ENCODE measurements at regions not wholly inside any gene's neighbourhood (a gene's known extent, or its start where the extent isn't known, plus 50 kb on each side); places are given as distances from the start of the nearest gene placed in this dataset.
A peak's percentile ranks its signal among the peaks of the same experiment; 100 is the strongest.

GRCh38 chr5:105529851-105530250 lies 1967.3 kb upstream of the NUDT12 start:
- DNase-seq (no peak), ATAC-seq (no peak)
- Histone ChIP-seq H3K27ac (ENCODE audit: low read length) (no peak overlapping the region), H3K9me3 (ENCODE audit: control insufficient read depth, low read length) (no peaks in the 10 kb centered on the region), H3K27me3 (ENCODE audit: control insufficient read depth, insufficient read depth) (no peaks in the 10 kb centered on the region), H3K4me1 (ENCODE audit: control insufficient read depth, insufficient read depth, low read length) (no peaks in the 10 kb centered on the region), H3K4me3 (ENCODE audit: low read length) (no peak overlapping the region)
- intact Hi-C loops (cut with DNase I) = no loop called here
- 62% methylated on average over 5 of the region's 5 CpGs for WGBS

GRCh38 chr5:105508519-105508918 lies 1945.9 kb upstream of the NUDT12 start:
- 55% methylated on average over 2 of the region's 2 CpGs for WGBS

DNA sequence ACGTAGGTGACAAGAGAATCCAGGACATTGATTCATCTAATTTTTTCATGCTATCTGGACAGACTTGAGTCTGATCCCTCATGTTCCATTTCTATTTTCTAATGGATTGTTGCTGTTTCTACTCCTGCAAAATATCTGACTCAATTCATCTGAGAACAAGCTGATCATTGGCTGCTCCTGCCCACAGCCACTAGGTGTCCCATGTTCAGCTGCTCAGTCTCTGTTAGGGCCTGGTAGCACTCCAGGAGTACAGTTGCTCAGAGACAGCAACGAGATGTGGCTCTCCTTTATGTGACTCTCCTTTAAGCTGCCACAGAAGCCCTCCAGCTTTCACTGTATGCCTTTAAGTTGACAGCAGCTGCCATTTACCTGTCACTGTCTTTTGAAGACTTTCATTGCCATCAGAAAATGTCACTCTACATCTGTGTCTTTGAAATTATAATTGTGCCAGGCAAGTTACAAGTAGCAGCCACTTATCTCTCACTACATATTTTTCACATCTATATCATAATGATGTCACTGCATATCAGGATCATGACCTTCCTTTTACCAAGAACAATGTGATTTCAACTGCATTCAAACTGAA lies 1944.2 kb upstream of the NUDT12 start:
- 50% methylated on average over 2 of the region's 2 CpGs for WGBS
- Histone ChIP-seq H3K4me1 (ENCODE audit: control insufficient read depth, insufficient read depth, low read length) (no peaks in the 10 kb centered on the region), H3K4me3 (ENCODE audit: low read length) (no peak overlapping the region), H3K9me3 (ENCODE audit: control insufficient read depth, low read length) (no peaks in the 10 kb centered on the region), H3K27ac (ENCODE audit: low read length) (no peak overlapping the region), H3K27me3 (ENCODE audit: control insufficient read depth, insufficient read depth) (no peaks in the 10 kb centered on the region)
- intact Hi-C loops (cut with DNase I) = no loop called here
- DNase-seq (no peak), ATAC-seq (no peak)

More at GRCh38 chr5:105508519-105508918, 1945.9 kb upstream of the NUDT12 start:
- Histone ChIP-seq H3K27ac (ENCODE audit: low read length) (no peak overlapping the region), H3K4me3 (ENCODE audit: low read length) (no peak overlapping the region), H3K4me1 (ENCODE audit: control insufficient read depth, insufficient read depth, low read length) (no peaks in the 10 kb centered on the region), H3K27me3 (ENCODE audit: control insufficient read depth, insufficient read depth) (no peaks in the 10 kb centered on the region), H3K9me3 (ENCODE audit: control insufficient read depth, low read length) (no peaks in the 10 kb centered on the region)
- ATAC-seq = no peak
- intact Hi-C loops (cut with DNase I) = no loop called here
- no peak for DNase-seq

DNA sequence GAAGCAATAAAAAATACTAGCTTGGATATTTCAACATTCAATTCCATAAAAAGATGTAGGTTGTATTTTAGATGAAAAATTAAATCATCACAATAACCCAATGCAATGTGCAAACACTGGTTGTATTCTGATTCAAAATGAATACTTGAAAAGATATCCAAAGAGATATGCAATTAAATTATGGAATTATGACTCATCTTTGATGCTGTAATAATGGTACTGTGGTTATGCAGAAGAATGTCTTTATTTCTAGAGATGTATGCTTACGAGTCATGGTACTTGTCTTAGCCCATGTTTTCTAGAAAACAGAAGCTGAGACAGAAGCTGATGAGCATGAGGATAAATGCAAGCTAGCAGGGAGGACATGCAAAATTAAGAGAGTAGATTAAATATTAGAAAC lies 1941.4 kb upstream of the NUDT12 start:
- H3K27ac ChIP-seq (ENCODE audit: low read length) = no peak overlapping the region
- 78% methylated on average over 1 of the region's 1 CpG for WGBS
- H3K4me3 ChIP-seq (ENCODE audit: low read length) = no peak overlapping the region
- intact Hi-C loops (cut with DNase I) = no loop called here
- DNase-seq (no peak), ATAC-seq (no peak)
- no peaks in the 10 kb centered on the region for H3K27me3 ChIP-seq (ENCODE audit: control insufficient read depth, insufficient read depth)
- no peaks in the 10 kb centered on the region for H3K9me3 ChIP-seq (ENCODE audit: control insufficient read depth, low read length)
- no peaks in the 10 kb centered on the region for H3K4me1 ChIP-seq (ENCODE audit: control insufficient read depth, insufficient read depth, low read length)

- DNase-seq (no peak), ATAC-seq (no peak)
- no peaks in the 10 kb centered on the region for H3K9me3 ChIP-seq (ENCODE audit: control insufficient read depth, low read length)
- 66% methylated on average over 1 of the region's 1 CpG for WGBS
- no peaks in the 10 kb centered on the region for H3K4me1 ChIP-seq (ENCODE audit: control insufficient read depth, insufficient read depth, low read length)
- no peaks in the 10 kb centered on the region for H3K27me3 ChIP-seq (ENCODE audit: control insufficient read depth, insufficient read depth)
- no peak overlapping the region for H3K27ac ChIP-seq (ENCODE audit: low read length)
- intact Hi-C loops (cut with DNase I) = no loop called here
- H3K4me3 ChIP-seq (ENCODE audit: low read length) = no peak overlapping the region
These were observed 1938.7 kb upstream of the NUDT12 start for GRCh38 chr5:105501315-105501714.

DNA sequence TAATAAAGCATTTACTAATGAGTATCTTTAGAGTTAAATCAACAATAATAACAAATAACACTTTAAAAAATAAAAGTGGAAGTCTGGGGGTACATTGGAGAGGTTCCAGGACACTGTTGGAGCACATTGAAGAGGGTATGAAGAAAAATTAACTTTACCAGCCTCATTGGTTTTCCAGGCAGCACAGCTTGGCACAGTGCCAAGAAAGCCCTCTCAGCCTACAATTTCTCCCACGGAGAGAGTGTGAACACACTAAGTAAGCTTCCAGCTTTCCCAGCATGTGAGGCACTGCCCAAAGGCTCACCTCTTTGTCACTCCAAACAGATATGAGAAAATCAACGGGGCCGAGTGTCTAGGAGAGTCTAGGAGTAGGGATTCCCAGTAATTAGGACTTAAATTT lies 1912.8 kb upstream of the NUDT12 start:
- intact Hi-C loops (cut with DNase I) = no loop called here

GRCh38 chr5:105462377-105462776 lies 1899.8 kb upstream of the NUDT12 start:
- intact Hi-C loops (cut with DNase I) = no loop called here
- Histone ChIP-seq H3K27me3 (ENCODE audit: control insufficient read depth, insufficient read depth) (no peaks in the 10 kb centered on the region), H3K4me1 (ENCODE audit: control insufficient read depth, insufficient read depth, low read length) (no peaks in the 10 kb centered on the region), H3K4me3 (ENCODE audit: low read length) (no peak overlapping the region), H3K27ac (ENCODE audit: low read length) (no peak overlapping the region), H3K9me3 (ENCODE audit: control insufficient read depth, low read length) (no peaks in the 10 kb centered on the region)
- WGBS = 82% methylated on average over 3 of the region's 3 CpGs
- no peak for DNase-seq
- ATAC-seq = no peak

More for the DNA sequence above, 1912.8 kb upstream of the NUDT12 start:
- ATAC-seq = no peak
- H3K27me3 ChIP-seq (ENCODE audit: control insufficient read depth, insufficient read depth) = no peaks in the 10 kb centered on the region
- 44% methylated on average over 3 of the region's 3 CpGs for WGBS
- H3K27ac ChIP-seq (ENCODE audit: low read length) = no peak overlapping the region
- no peaks in the 10 kb centered on the region for H3K9me3 ChIP-seq (ENCODE audit: control insufficient read depth, low read length)
- peak in 1 of 3 donors; percentile 6 for DNase-seq
- no peaks in the 10 kb centered on the region for H3K4me1 ChIP-seq (ENCODE audit: control insufficient read depth, insufficient read depth, low read length)
- H3K4me3 ChIP-seq (ENCODE audit: low read length) = no peak overlapping the region

DNA sequence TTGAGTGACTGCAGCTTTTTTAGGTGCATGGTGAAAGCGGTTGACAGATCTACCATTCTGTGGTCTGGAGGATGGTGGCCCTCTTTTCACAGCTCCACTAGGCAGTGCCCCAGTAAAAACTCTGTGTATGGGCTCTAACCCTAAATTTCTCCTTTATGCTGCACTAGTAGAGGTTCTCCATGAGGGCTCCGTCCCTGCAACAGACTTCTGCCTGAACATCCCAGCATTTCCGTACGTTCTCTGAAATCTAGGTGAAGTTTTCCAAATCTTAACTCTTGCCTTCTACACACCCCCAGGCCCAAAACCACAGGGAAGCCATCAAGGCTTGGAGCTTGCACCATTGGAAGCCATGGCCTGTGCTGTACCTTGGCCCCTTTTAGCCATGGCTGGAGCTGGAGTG lies 1898.1 kb upstream of the NUDT12 start:
- intact Hi-C loops (cut with DNase I) = no loop called here
- no peak overlapping the region for H3K27ac ChIP-seq (ENCODE audit: low read length)

GRCh38 chr5:105453216-105453807 lies 1890.7 kb upstream of the NUDT12 start:
- no peaks in the 10 kb centered on the region for H3K9me3 ChIP-seq (ENCODE audit: control insufficient read depth, low read length)
- ATAC-seq = no peak
- no peak overlapping the region for H3K27ac ChIP-seq (ENCODE audit: low read length)
- WGBS = 38% methylated on average over 3 of the region's 3 CpGs
- no peaks in the 10 kb centered on the region for H3K27me3 ChIP-seq (ENCODE audit: control insufficient read depth, insufficient read depth)
- DNase-seq = no peak
- H3K4me3 ChIP-seq (ENCODE audit: low read length) = no peak overlapping the region
- H3K4me1 ChIP-seq (ENCODE audit: control insufficient read depth, insufficient read depth, low read length) = no peaks in the 10 kb centered on the region
- intact Hi-C loops (cut with DNase I) = no loop called here

More for the DNA sequence above, 1898.1 kb upstream of the NUDT12 start:
- Histone ChIP-seq H3K27me3 (ENCODE audit: control insufficient read depth, insufficient read depth) (no peaks in the 10 kb centered on the region), H3K9me3 (ENCODE audit: control insufficient read depth, low read length) (no peaks in the 10 kb centered on the region), H3K4me3 (ENCODE audit: low read length) (no peak overlapping the region), H3K4me1 (ENCODE audit: control insufficient read depth, insufficient read depth, low read length) (no peaks in the 10 kb centered on the region)
- ATAC-seq (no peak), DNase-seq (no peak)
- WGBS = 87% methylated on average over 4 of the region's 4 CpGs

DNA sequence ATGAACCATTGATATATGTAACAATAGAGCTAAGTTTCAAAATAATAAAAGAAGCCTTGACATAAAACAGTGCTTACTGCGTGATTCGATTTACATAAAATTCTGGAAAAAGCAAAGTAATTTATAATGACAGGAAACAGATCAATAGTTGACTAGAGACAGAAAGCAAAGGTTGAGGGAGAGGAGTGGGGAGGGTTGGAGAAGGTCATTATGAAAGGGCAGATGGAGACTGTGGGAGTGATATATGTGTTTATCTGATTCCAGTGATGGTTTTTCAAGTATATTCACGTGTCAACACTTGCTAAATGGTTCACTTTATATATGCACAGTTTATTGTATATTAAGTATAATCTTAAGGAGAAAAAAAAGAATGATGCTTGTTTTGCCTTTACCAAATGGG lies 1885.7 kb upstream of the NUDT12 start:
- intact Hi-C loops (cut with DNase I) = no loop called here
- ATAC-seq (no peak), DNase-seq (no peak)
- Histone ChIP-seq H3K27me3 (ENCODE audit: control insufficient read depth, insufficient read depth) (no peaks in the 10 kb centered on the region), H3K4me3 (ENCODE audit: low read length) (no peak overlapping the region), H3K4me1 (ENCODE audit: control insufficient read depth, insufficient read depth, low read length) (no peaks in the 10 kb centered on the region), H3K27ac (ENCODE audit: low read length) (no peak overlapping the region), H3K9me3 (ENCODE audit: control insufficient read depth, low read length) (no peaks in the 10 kb centered on the region)
- WGBS = 72% methylated on average over 3 of the region's 3 CpGs

DNA sequence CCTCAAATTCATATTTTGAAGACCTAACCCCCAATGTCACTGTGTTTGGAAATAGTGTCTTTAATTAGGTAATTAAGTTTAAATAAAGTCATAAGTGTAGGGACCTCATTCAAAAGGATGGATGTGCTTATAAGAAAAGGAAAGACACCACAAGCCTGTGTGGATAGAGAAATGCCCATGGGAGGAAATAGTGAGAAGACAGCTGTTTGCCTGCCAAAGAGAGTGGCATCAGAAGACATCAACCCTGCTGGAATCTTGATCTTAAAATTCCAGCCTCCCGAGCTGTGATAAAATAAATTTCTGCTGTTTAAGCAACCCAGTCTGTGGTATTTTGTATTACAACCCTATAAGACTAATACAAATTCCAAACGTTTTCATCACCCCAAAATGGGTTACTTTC lies 1867.9 kb upstream of the NUDT12 start:
- Histone ChIP-seq H3K27ac (ENCODE audit: low read length) (no peak overlapping the region), H3K9me3 (ENCODE audit: control insufficient read depth, low read length) (no peaks in the 10 kb centered on the region), H3K4me3 (ENCODE audit: low read length) (no peak overlapping the region), H3K4me1 (ENCODE audit: control insufficient read depth, insufficient read depth, low read length) (no peaks in the 10 kb centered on the region), H3K27me3 (ENCODE audit: control insufficient read depth, insufficient read depth) (no peaks in the 10 kb centered on the region)
- intact Hi-C loops (cut with DNase I) = no loop called here
- ATAC-seq (no peak), DNase-seq (no peak)
- 27% methylated on average over 2 of the region's 2 CpGs for WGBS

Measured in right cardiac atrium (tissue), 5 donors.